ENCODE measurements at regions not wholly inside any gene's neighbourhood (a gene's known extent, or its start where the extent isn't known, plus 50 kb on each side); places are given as distances from the start of the nearest gene placed in this dataset.

GRCh38 chr20:4069751-4070150 is 54.4 kb upstream of the RNF24 start:
- no peak for DNase-seq

GRCh38 chr20:4068708-4069107 is 53.4 kb upstream of the RNF24 start:
- DNase-seq: no peak

GRCh38 chr20:4067600-4068261 is 52.4 kb upstream of the RNF24 start:
- no peak for DNase-seq

GRCh38 chr20:4066551-4066950 is 51.2 kb upstream of the RNF24 start:
- DNase-seq: no peak

GRCh38 chr20:4065391-4065844 is 50.1 kb upstream of the RNF24 start:
- DNase-seq: no peak

Measured in amniotic stem cell (primary cell).